ENCODE measurements at regions not wholly inside any gene's neighbourhood (a gene's known extent, or its start where the extent isn't known, plus 50 kb on each side); places are given as distances from the start of the nearest gene placed in this dataset.

DNA sequence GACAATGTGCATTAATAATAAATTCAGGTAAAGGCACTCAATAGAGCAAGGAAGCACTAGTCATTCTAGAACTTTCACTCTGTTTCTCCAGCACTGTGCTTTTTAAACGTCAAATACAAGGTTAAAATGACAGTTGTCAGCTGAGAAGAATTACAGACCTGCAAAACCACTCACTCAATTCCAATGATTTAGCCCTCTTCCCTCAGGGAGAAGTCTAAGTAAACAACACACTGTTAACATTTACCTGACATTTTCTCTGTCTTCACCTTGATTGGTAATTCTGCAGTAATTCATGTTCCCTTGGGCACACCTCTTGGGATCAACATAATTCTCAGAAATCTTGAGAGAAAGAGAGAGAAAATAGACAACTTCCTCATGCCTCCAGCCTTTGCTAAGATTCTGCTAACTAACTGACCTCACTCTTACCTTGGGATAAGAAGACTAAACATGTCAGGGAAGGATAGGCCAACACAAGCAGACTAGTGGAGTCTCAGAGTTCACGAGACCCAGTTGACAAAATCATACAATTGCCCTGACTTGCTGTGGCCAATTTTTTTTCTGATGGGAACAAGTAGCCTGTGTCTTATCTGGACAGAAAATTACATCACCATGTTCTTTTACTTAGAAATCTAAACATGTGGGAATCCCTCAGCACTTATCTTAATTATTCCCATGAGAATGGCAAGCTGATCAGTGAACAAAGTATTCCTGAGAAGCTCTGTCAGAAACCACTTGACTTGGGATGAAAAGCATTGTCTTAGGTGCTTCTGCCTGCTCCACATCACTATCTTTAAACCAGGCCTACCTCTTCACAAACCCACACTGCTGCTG, 516.8 kb upstream of the FAT3 start:
- TF ChIP-seq CTCF (conservative IDR thresholded peaks at IDR 0.05 in 1 of 2, IDR thresholded peaks at IDR 0.05 in 1 of 2; ENCODE audit: extremely low read depth in 1 of 2, insufficient read depth in 1 of 2, low read depth in 1 of 2, low read length in 2 of 2) (no peak), EZH2 (IDR thresholded peaks at IDR 0.05; ENCODE audit: borderline replicate concordance, low read length) (no peak)
